HK-2 (cell line): ENCODE measurements at regions not wholly inside any gene's neighbourhood (a gene's known extent, or its start where the extent isn't known, plus 50 kb on each side); places are given as distances from the start of the nearest gene placed in this dataset.
"Not testable (repeated sequence)": the region's sequence is repeated elsewhere in the genome, so short reads cannot be mapped to it uniquely, and the experiment has no call there.

ENCODE experiments used
- DNase-seq: peaks from one replicate; pipeline ENCODE4 v3.0.0-alpha.2; 2018; ENCODE audit not compliant: unreplicated experiment

- DNase-seq: no peak
Observed at GRCh38 chr17:77548967-77549366, 408.2 kb downstream of the SEC14L1 start.

- no peak for DNase-seq
Observed at GRCh38 chr17:77549726-77550366, 408.7 kb upstream of the TNRC6C start.

- DNase-seq: no peak
Observed at GRCh38 chr17:77553459-77554066, 404.9 kb upstream of the TNRC6C start.

- DNase-seq: no peak
Observed at GRCh38 chr17:77555121-77555591, 403.3 kb upstream of the TNRC6C start.

- peak; percentile 36 for DNase-seq
Observed at GRCh38 chr17:77555741-77556291, 402.7 kb upstream of the TNRC6C start.

- DNase-seq: no peak
Observed at GRCh38 chr17:77556383-77557061, 402.0 kb upstream of the TNRC6C start.

- DNase-seq: no peak
Observed at GRCh38 chr17:77558846-77559626, 399.5 kb upstream of the TNRC6C start.

- DNase-seq: no peak
Observed at GRCh38 chr17:77560381-77560780, 398.1 kb upstream of the TNRC6C start.

- DNase-seq: no peak
Observed at GRCh38 chr17:77560841-77561240, 397.7 kb upstream of the TNRC6C start.

- DNase-seq: not testable (repeated sequence)
Observed at GRCh38 chr17:77562361-77562760, 396.1 kb upstream of the TNRC6C start.

GRCh38 chr17:77563439-77564102 lies 394.9 kb upstream of the TNRC6C start:
- no peak for DNase-seq

- DNase-seq: no peak
Observed at GRCh38 chr17:77564278-77564920, 394.1 kb upstream of the TNRC6C start.

GRCh38 chr17:77565166-77565565 lies 393.3 kb upstream of the TNRC6C start:
- no peak for DNase-seq

- no peak for DNase-seq
Observed at GRCh38 chr17:77566151-77566550, 392.4 kb upstream of the TNRC6C start.

- DNase-seq: no peak
Observed at GRCh38 chr17:77566566-77567138, 391.9 kb upstream of the TNRC6C start.

- DNase-seq: no peak
Observed at GRCh38 chr17:77568540-77568939, 390.0 kb upstream of the TNRC6C start.

GRCh38 chr17:77569846-77570564 lies 388.5 kb upstream of the TNRC6C start:
- no peak for DNase-seq

GRCh38 chr17:77570565-77570898 lies 388.0 kb upstream of the TNRC6C start:
- no peak for DNase-seq

GRCh38 chr17:77571155-77571981 lies 387.1 kb upstream of the TNRC6C start:
- no peak for DNase-seq
